Activated B cell treated with CpG ODN at 0.5 μM for 24 hours (primary cell): ENCODE measurements at regions not wholly inside any gene's neighbourhood (a gene's known extent, or its start where the extent isn't known, plus 50 kb on each side); places are given as distances from the start of the nearest gene placed in this dataset.

Experiments used
- ATAC-seq: fragments of 200-7000 bp; cut with Tn5 transposase; one replicate; pipeline ENCODE4 v1.10.0; 2021; ENCODE audit warnings: low read depth, mild to moderate bottlenecking, moderate library complexity
- CTCF ChIA-PET: fragments of 350-600 bp; sonication (Branson Sonifier 250); formaldehyde crosslinking; loops from one replicate; lab custom pipeline; 2021; ENCODE audit warnings: antibody characterized with exemption; lab: Charles Lee
- POLR2A ChIA-PET: fragments of 350-600 bp; sonication (Branson Sonifier 250); formaldehyde crosslinking; loops from one replicate; lab custom pipeline; 2021; ENCODE audit warnings: antibody characterized with exemption; lab: Charles Lee
- DNase-seq: peaks from one replicate; pipeline ENCODE4 v3.0.0; 2022
- H3K27ac Mint-ChIP-seq: one replicate; pipeline ENCODE4 v1.8.0; 2020; ENCODE audit warnings: mixed read lengths
- H3K27me3 Mint-ChIP-seq: one replicate; pipeline ENCODE4 v1.8.0; 2021; ENCODE audit warnings: mixed read lengths
- H3K36me3 Mint-ChIP-seq: one replicate; pipeline ENCODE4 v1.8.0; 2021; ENCODE audit warnings: low read depth, mixed read lengths
- H3K4me1 Mint-ChIP-seq: one replicate; pipeline ENCODE4 v1.8.0; 2021; ENCODE audit warnings: mixed read lengths
- H3K4me3 Mint-ChIP-seq: one replicate; pipeline ENCODE4 v1.8.0; 2020; ENCODE audit warnings: mild to moderate bottlenecking, mixed read lengths
- H3K9me3 Mint-ChIP-seq: one replicate; pipeline ENCODE4 v1.8.0; 2020; ENCODE audit warnings: mixed read lengths
- intact Hi-C: fragments of 100-400 bp; cut with micrococcal nuclease; formaldehyde crosslinking; loops from one replicate; pipeline ENCODE4 v1.15.1; 2024
- TF ChIP-seq, protein P1 (sequence below): fragments of 200-600 bp; IDR thresholded peaks from one replicate; pipeline ENCODE4 v1.8.0; 2022; ENCODE audit warnings: antibody characterized with exemption, mild to moderate bottlenecking

GRCh38 chr1:65042467-65042866, 76.1 kb upstream of the JAK1 start:
- no peak overlapping the region for H3K27ac Mint-ChIP-seq
- intact Hi-C loops, result loop anchor here (5.0 kb wide), 1 partner anchor 160 kb away; no protein-coding TSS in a partner anchor

GRCh38 chr1:65044411-65044810, 78.1 kb upstream of the JAK1 start:
- Mint-ChIP-seq H3K9me3 (no peaks in the 10 kb centered on the region), H3K36me3 (no peaks in the 10 kb centered on the region), H3K27me3 (no peaks in the 10 kb centered on the region), H3K4me3 (no peak overlapping the region), H3K4me1 (peaks cover 13% of the 10 kb centered on the region), H3K27ac (no peak overlapping the region)
- no peak for ATAC-seq
- DNase-seq, result no peak
- intact Hi-C loops, result loop anchor here (5.0 kb wide), 1 partner anchor 162 kb away; no protein-coding TSS in a partner anchor
- TF ChIP-seq, protein P1, sequence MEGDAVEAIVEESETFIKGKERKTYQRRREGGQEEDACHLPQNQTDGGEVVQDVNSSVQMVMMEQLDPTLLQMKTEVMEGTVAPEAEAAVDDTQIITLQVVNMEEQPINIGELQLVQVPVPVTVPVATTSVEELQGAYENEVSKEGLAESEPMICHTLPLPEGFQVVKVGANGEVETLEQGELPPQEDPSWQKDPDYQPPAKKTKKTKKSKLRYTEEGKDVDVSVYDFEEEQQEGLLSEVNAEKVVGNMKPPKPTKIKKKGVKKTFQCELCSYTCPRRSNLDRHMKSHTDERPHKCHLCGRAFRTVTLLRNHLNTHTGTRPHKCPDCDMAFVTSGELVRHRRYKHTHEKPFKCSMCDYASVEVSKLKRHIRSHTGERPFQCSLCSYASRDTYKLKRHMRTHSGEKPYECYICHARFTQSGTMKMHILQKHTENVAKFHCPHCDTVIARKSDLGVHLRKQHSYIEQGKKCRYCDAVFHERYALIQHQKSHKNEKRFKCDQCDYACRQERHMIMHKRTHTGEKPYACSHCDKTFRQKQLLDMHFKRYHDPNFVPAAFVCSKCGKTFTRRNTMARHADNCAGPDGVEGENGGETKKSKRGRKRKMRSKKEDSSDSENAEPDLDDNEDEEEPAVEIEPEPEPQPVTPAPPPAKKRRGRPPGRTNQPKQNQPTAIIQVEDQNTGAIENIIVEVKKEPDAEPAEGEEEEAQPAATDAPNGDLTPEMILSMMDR, result no peak
- CTCF ChIA-PET, result interaction anchor here (1.0 kb wide), 1 partner anchor 31 kb away, joined by 3 read pairs; no protein-coding TSS in a partner anchor
- POLR2A ChIA-PET, result no interaction called here

More at GRCh38 chr1:65042467-65042866, 76.1 kb upstream of the JAK1 start:
- TF ChIP-seq, protein P1, result no peak
- Mint-ChIP-seq H3K36me3 (no peaks in the 10 kb centered on the region), H3K4me1 (peaks cover 13% of the 10 kb centered on the region), H3K4me3 (no peak overlapping the region), H3K9me3 (no peaks in the 10 kb centered on the region), H3K27me3 (no peaks in the 10 kb centered on the region)
- ATAC-seq, result no peak
- no peak for DNase-seq
- ChIA-PET POLR2A (no interaction called here), CTCF (no interaction called here)

DNA sequence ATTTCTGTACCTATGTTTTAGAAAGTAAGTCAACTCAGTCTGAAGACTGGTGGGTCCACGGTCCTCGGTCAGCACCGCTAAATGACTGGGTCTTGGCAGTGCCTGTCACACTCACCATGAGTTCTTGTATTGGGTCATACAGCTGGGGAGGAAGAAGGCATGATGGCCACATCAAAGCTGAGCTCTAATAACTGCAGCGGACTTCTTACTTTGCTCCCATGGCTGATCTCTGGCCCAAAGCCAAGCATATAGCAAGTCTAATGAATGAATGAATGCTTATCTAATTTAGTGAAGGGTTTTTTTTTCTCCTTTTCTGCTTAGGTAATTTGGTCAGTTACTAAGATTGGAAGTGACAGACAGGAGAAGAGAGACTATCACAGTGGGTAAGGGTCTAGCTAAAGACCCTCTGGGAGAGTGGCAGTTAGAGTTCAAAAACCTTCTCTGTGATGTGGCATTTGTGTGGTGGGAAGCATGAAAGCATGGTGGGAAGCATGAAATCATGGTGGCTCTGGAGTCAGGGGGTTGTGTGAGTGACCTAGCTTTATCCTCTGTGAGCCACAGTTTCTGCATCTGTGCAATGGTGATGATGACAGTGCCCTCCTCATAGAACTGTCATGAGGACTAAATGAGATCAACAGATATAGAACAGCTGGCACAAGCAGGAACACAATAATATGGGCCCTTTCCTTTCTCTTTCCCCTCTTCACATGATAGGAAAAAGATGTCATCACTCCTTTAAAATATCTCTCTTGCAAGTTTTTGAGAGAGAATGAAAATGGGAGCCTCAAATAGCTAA, 78.9 kb upstream of the JAK1 start:
- Mint-ChIP-seq H3K4me1 (peaks cover 13% of the 10 kb centered on the region), H3K4me3 (no peak overlapping the region), H3K27me3 (no peaks in the 10 kb centered on the region), H3K9me3 (no peaks in the 10 kb centered on the region), H3K27ac (no peak overlapping the region), H3K36me3 (no peaks in the 10 kb centered on the region)
- intact Hi-C loops, result no loop called here
- TF ChIP-seq, protein P1, result no peak
- POLR2A ChIA-PET, result interaction anchor here (0.5 kb wide), 1 partner anchor 1451 kb away, joined by 3 read pairs; no protein-coding TSS in a partner anchor
- ATAC-seq, result no peak
- CTCF ChIA-PET, result no interaction called here
- no peak for DNase-seq

DNA sequence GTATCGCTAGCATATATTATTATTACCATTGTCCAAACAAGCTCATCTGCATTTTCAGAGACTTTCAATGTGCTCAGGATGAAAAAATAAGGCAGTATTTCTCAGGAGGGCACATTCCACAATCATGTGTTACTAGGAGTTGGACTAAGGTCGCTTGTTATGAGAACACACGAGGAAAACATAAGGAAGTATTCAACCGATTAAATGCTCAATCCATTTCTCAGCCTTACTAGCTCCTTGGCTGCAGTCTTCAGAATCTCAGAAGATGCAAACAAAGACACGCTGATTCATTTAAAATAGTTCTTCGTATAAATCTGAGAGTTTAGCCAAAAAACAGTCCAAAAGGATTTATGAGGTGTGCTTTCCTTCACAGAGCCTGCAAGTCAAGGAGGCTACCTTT, 82.0 kb upstream of the JAK1 start:
- CTCF ChIA-PET, result no interaction called here
- Mint-ChIP-seq H3K4me3 (no peak overlapping the region), H3K27me3 (no peaks in the 10 kb centered on the region), H3K9me3 (no peaks in the 10 kb centered on the region), H3K4me1 (no peaks in the 10 kb centered on the region), H3K36me3 (peaks cover 2% of the 10 kb centered on the region), H3K27ac (no peak overlapping the region)
- ATAC-seq (no peak), DNase-seq (no peak)
- intact Hi-C loops, result no loop called here
- POLR2A ChIA-PET, result no interaction called here
- TF ChIP-seq, protein P1, result no peak

- H3K4me3 Mint-ChIP-seq, result no peak overlapping the region
- no peak for ATAC-seq
- CTCF ChIA-PET, result interaction anchor here (0.7 to 1.1 kb wide), 2 partner anchors 9 to 46 kb away, joined by 3 read pairs; no protein-coding TSS in a partner anchor
Measured at GRCh38 chr1:65049941-65050713, 83.8 kb upstream of the JAK1 start.

More at GRCh38 chr1:65049941-65050713, 83.8 kb upstream of the JAK1 start:
- intact Hi-C loops, result no loop called here
- Mint-ChIP-seq H3K36me3 (peaks cover 10% of the 10 kb centered on the region), H3K4me1 (no peaks in the 10 kb centered on the region), H3K27ac (no peak overlapping the region), H3K27me3 (no peaks in the 10 kb centered on the region), H3K9me3 (no peaks in the 10 kb centered on the region)
- no peak for DNase-seq
- POLR2A ChIA-PET, result interaction anchor here (0.7 kb wide), 1 partner anchor 16 kb away, joined by 6 read pairs; no protein-coding TSS in a partner anchor
- TF ChIP-seq, protein P1, result no peak
